HepG2 (cell line): ENCODE measurements at regions not wholly inside any gene's neighbourhood (a gene's known extent, or its start where the extent isn't known, plus 50 kb on each side); places are given as distances from the start of the nearest gene placed in this dataset.

Experiments used
- ATAC-seq: fragments of 200-7000 bp; cut with Tn5 transposase; 3 replicates; pipeline ENCODE4 v1.9.1; 2020; ENCODE audit warnings: mild to moderate bottlenecking, moderate library complexity
- BruUV-seq: library from RNA; stranded (reverse); fragments of 400-500 nt; replicated peaks from 2 replicates; lab custom pipeline; 2021; lab: Mats Ljungman, UMichigan
- CTCF ChIA-PET: fragments of 300-600 bp; formaldehyde crosslinking; extraction: SDS; loops from one replicate; lab custom pipeline; 2021; ENCODE audit warnings: low total read pairs, inconsistent platforms, low intra/inter-chr PET ratio; lab: Yijun Ruan, JAX
- POLR2A ChIA-PET: fragments of 350-600 bp; sonication (Branson Sonifier 250); formaldehyde crosslinking; loops from one replicate; lab custom pipeline; 2020; ENCODE audit warnings: antibody characterized with exemption, inconsistent platforms; lab: Yijun Ruan, JAX
- DNase-seq: peaks from one replicate; pipeline ENCODE4 v3.0.0-alpha.2; 2015; ENCODE audit warnings: low spot score
- FAIRE-seq: peaks from 3 replicates; lab custom pipeline; 2011; peaks lifted over from hg19 to GRCh38; lab: Jason Lieb, UNC
- H2AFZ ChIP-seq: one replicate; pipeline ENCODE4 v1.6.1; 2011; ENCODE audit warnings: low read length, inconsistent platforms
- H3K27ac ChIP-seq: fragments of 300-600 bp; 3 replicates; pipeline ENCODE4 v1.8.0; 2011; ENCODE audit warnings: mixed run types, mild to moderate bottlenecking, mixed read lengths, low read length, inconsistent platforms; ENCODE audit not compliant: insufficient read depth; ENCODE audit errors: extremely low read length
- H3K27me3 ChIP-seq, 2 experiments: fragments of 200-600 bp in 1 of 2; 2 replicates in 1 of 2; 3 replicates in 1 of 2; pipeline versions ENCODE4 v1.6.0 to v1.8.0; 2011; ENCODE audit warnings: low read length in 2 of 2, mild to moderate bottlenecking in 2 of 2, moderate library complexity in 2 of 2, inconsistent platforms in 1 of 2; ENCODE audit not compliant: insufficient read depth in 2 of 2, control insufficient read depth in 1 of 2
- H3K36me3 ChIP-seq, 2 experiments: fragments of 200-600 bp in 1 of 2; replicated peaks in 1 of 2; 2 replicates in 1 of 2; 3 replicates in 1 of 2; pipeline versions ENCODE4 v1.5.1 to v1.8.0; 2011; ENCODE audit warnings: low read length in 2 of 2, inconsistent platforms in 1 of 2; ENCODE audit not compliant: insufficient read depth in 2 of 2, control insufficient read depth in 1 of 2
- H3K4me1 ChIP-seq: 2 replicates; pipeline ENCODE4 v1.5.1; 2012; ENCODE audit warnings: low read length, inconsistent platforms; ENCODE audit not compliant: insufficient read depth
- H3K4me2 ChIP-seq: 2 replicates; pipeline ENCODE4 v1.6.0; 2011; ENCODE audit warnings: low read depth, low read length, inconsistent platforms
- H3K4me3 ChIP-seq, 3 experiments: fragments of 200-600 bp in 1 of 3; sonication (generic), shearing (Covaris generic) in 1 of 3; replicated peaks in 1 of 3; 2 replicates each; pipeline ENCODE4 v1.5.1; 2011 to 2016; ENCODE audit warnings: low read length in 3 of 3, inconsistent platforms in 2 of 3, low read depth in 2 of 3, mild to moderate bottlenecking in 2 of 3, control low read depth in 1 of 3, mixed read lengths in 1 of 3; ENCODE audit not compliant: insufficient read depth in 1 of 3
- H3K79me2 ChIP-seq: one replicate; pipeline ENCODE4 v1.6.1; 2011; ENCODE audit warnings: low read length, inconsistent platforms; ENCODE audit not compliant: insufficient read depth
- H3K9ac ChIP-seq: 2 replicates; pipeline ENCODE4 v1.6.0; 2011; ENCODE audit warnings: mild to moderate bottlenecking, low read depth, low read length, inconsistent platforms; ENCODE audit not compliant: insufficient read depth
- H3K9me3 ChIP-seq: 2 replicates; pipeline ENCODE4 v1.5.1; 2012; ENCODE audit warnings: mild to moderate bottlenecking, low read length
- H4K20me1 ChIP-seq: 2 replicates; pipeline ENCODE4 v1.6.0; 2011; ENCODE audit warnings: inconsistent platforms, mild to moderate bottlenecking, low read length, moderate library complexity; ENCODE audit not compliant: insufficient read depth
- KDM5B ChIP-seq: sonication (generic); formaldehyde crosslinking; IDR thresholded peaks from 2 replicates; pipeline ENCODE4 v1.4.0; 2020; ENCODE audit warnings: missing genetic modification reagents, mild to moderate bottlenecking, borderline replicate concordance
- KMT2B ChIP-seq: IDR thresholded peaks from 2 replicates; pipeline ENCODE4 v1.6.1; 2016; ENCODE audit warnings: missing genetic modification reagents, missing compliant biosample characterization
- MBD4 ChIP-seq: IDR thresholded peaks from 2 replicates; pipeline ENCODE4 v1.6.1; 2012; ENCODE audit warnings: low read length, inconsistent platforms, borderline replicate concordance
- MEIS1 ChIP-seq: sonication (generic); formaldehyde crosslinking; IDR thresholded peaks from 2 replicates; pipeline ENCODE4 v1.9.0; 2021; ENCODE audit warnings: mild to moderate bottlenecking, missing genetic modification reagents, moderate library complexity, borderline replicate concordance
- RBFOX2 ChIP-seq: fragments of 200-400 bp; formaldehyde crosslinking; IDR thresholded peaks from 2 replicates; pipeline ENCODE4 v1.6.1; 2017; ENCODE audit warnings: low read depth, mild to moderate bottlenecking, low read length
- SIN3B ChIP-seq: fragments of 150-350 bp; IDR thresholded peaks from 2 replicates; pipeline ENCODE4 v1.6.1; 2014; ENCODE audit warnings: low read length
- TEF ChIP-seq: sonication (generic); formaldehyde crosslinking; IDR thresholded peaks from 2 replicates; pipeline ENCODE4 v1.5.0; 2020; ENCODE audit warnings: missing genetic modification reagents
- XRCC5 ChIP-seq: fragments of 200-400 bp; formaldehyde crosslinking; optimal IDR thresholded peaks from 2 replicates; pipeline ENCODE3; 2017; ENCODE audit warnings: mild to moderate bottlenecking, low read length
- ZNF335 ChIP-seq: sonication (generic); formaldehyde crosslinking; IDR thresholded peaks from 2 replicates; pipeline ENCODE4 v1.4.0; 2020; ENCODE audit warnings: missing genetic modification reagents
- ZNF574 ChIP-seq: sonication (generic); formaldehyde crosslinking; IDR thresholded peaks from 2 replicates; pipeline ENCODE4 v1.4.0; 2020; ENCODE audit warnings: missing genetic modification reagents
- ZNF724P ChIP-seq: sonication (generic); formaldehyde crosslinking; IDR thresholded peaks from 2 replicates; pipeline ENCODE4 v1.8.0; 2022; ENCODE audit warnings: missing genetic modification reagents, borderline replicate concordance
- in situ Hi-C: cut with HindIII; loops from 2 replicates; pipeline ENCODE4 v1.10.0; 2017; ENCODE audit warnings: low pct_unique_long_range_greater_than_20kb; ENCODE audit not compliant: extremely low pct_ligation_motif_present
- intact Hi-C: fragments of 100-400 bp; cut with micrococcal nuclease; formaldehyde crosslinking; loops from one replicate; pipeline ENCODE4 v1.10.0; 2022; ENCODE audit not compliant: unreplicated experiment

- Histone ChIP-seq H3K9me3 (peaks cover 24% of the 10 kb centered on the region), H3K36me3 (no peaks in the 10 kb centered on the region), H3K4me3 (no peak overlapping the region), H3K9ac (no peak overlapping the region), H3K27me3 (no peaks in the 10 kb centered on the region), H3K4me2 (no peak overlapping the region), H3K4me1 (no peaks in the 10 kb centered on the region), H2AFZ (no peak overlapping the region), H4K20me1 (no peaks in the 10 kb centered on the region), H3K79me2 (no peaks in the 10 kb centered on the region), H3K27ac (no peak overlapping the region)
- FAIRE-seq (no peak), DNase-seq (no peak), ATAC-seq (no peak)
- in situ Hi-C loops: no loop called here
- ChIA-PET POLR2A (no interaction called here), CTCF (no interaction called here)
- no TSS peak for BruUV-seq
- intact Hi-C loops: no loop called here
- TF ChIP-seq MBD4 (no peak), ZNF724P (CRISPR knock-in tag) (no peak), MEIS1 (CRISPR knock-in tag) (no peak), ZNF335 (CRISPR knock-in tag) (no peak), ZNF574 (no peak), KMT2B (CRISPR knock-in tag) (no peak), SIN3B (no peak), TEF (no peak), KDM5B (CRISPR knock-in tag) (no peak), RBFOX2 (no peak), XRCC5 (no peak)
These were observed 401.2 kb upstream of the NECTIN3 start for GRCh38 chr3:110670407-110670806.
